KMS-11 (cell line): ENCODE measurements at regions not wholly inside any gene's neighbourhood (a gene's known extent, or its start where the extent isn't known, plus 50 kb on each side); places are given as distances from the start of the nearest gene placed in this dataset.
"Not testable (repeated sequence)": the region's sequence is repeated elsewhere in the genome, so short reads cannot be mapped to it uniquely, and the experiment has no call there.

Source experiments
- H2AFZ ChIP-seq: fragments of 200-600 bp; sonication (generic); 2 replicates; pipeline ENCODE4 v1.6.1; 2016; ENCODE audit warnings: antibody characterized with exemption, mixed run types, low read depth
- H3K27ac ChIP-seq: fragments of 200-600 bp; sonication (generic); 2 replicates; pipeline ENCODE4 v1.6.1; 2016; ENCODE audit warnings: mild to moderate bottlenecking, mixed run types
- H3K27me3 ChIP-seq: fragments of 200-600 bp; sonication (generic); 2 replicates; pipeline ENCODE4 v1.6.1; 2017; ENCODE audit warnings: mild to moderate bottlenecking, low read depth, mixed run types, moderate library complexity; ENCODE audit not compliant: insufficient read depth
- H3K36me3 ChIP-seq: fragments of 200-600 bp; sonication (generic); 2 replicates; pipeline ENCODE4 v1.6.1; 2017; ENCODE audit warnings: mild to moderate bottlenecking, mixed run types; ENCODE audit not compliant: insufficient read depth
- H3K4me1 ChIP-seq: fragments of 200-600 bp; sonication (generic); 2 replicates; pipeline ENCODE4 v1.6.1; 2016; ENCODE audit warnings: mild to moderate bottlenecking, low read depth, mixed run types; ENCODE audit not compliant: poor library complexity, severe bottlenecking
- H3K4me2 ChIP-seq: fragments of 200-600 bp; sonication (generic); 2 replicates; pipeline ENCODE4 v1.7.0; 2016; ENCODE audit warnings: mild to moderate bottlenecking, mixed run types
- H3K4me3 ChIP-seq: fragments of 200-600 bp; sonication (generic); IDR thresholded peaks from 2 replicates; pipeline ENCODE4 v1.6.1; 2017; ENCODE audit warnings: low read depth, low read length, mixed read lengths; ENCODE audit not compliant: insufficient read depth
- H3K79me2 ChIP-seq: fragments of 200-600 bp; sonication (generic); 2 replicates; pipeline ENCODE4 v1.6.1; 2016; ENCODE audit warnings: low read depth, mixed run types; ENCODE audit not compliant: insufficient read depth
- H3K9ac ChIP-seq: fragments of 200-600 bp; sonication (generic); 2 replicates; pipeline ENCODE4 v1.6.1; 2016; ENCODE audit warnings: mild to moderate bottlenecking, mixed run types
- H4K20me1 ChIP-seq: fragments of 200-600 bp; sonication (generic); 2 replicates; pipeline ENCODE4 v1.6.1; 2016; ENCODE audit warnings: mild to moderate bottlenecking, mixed run types; ENCODE audit not compliant: insufficient read depth
- CTCF ChIP-seq: fragments of 200-600 bp; sonication (generic); conservative IDR thresholded peaks from 2 replicates; pipeline ENCODE4 v1.6.1; 2017; ENCODE audit warnings: low read depth, mild to moderate bottlenecking, antibody characterized with exemption, low read length, moderate library complexity, mixed read lengths

GRCh38 chr11:24171869-24172268 lies 325.0 kb upstream of the LUZP2 start:
- Histone ChIP-seq H3K9ac (no peak overlapping the region), H3K4me1 (no peaks in the 10 kb centered on the region), H3K4me2 (no peak overlapping the region), H3K79me2 (no peaks in the 10 kb centered on the region), H3K36me3 (no peaks in the 10 kb centered on the region), H3K4me3 (no peak overlapping the region), H3K27me3 (no peaks in the 10 kb centered on the region), H2AFZ (no peak overlapping the region), H3K27ac (no peak overlapping the region), H4K20me1 (no peaks in the 10 kb centered on the region)
- no peak for TF ChIP-seq CTCF

GRCh38 chr11:24181395-24182047 lies 315.3 kb upstream of the LUZP2 start:
- no peak for TF ChIP-seq CTCF

DNA sequence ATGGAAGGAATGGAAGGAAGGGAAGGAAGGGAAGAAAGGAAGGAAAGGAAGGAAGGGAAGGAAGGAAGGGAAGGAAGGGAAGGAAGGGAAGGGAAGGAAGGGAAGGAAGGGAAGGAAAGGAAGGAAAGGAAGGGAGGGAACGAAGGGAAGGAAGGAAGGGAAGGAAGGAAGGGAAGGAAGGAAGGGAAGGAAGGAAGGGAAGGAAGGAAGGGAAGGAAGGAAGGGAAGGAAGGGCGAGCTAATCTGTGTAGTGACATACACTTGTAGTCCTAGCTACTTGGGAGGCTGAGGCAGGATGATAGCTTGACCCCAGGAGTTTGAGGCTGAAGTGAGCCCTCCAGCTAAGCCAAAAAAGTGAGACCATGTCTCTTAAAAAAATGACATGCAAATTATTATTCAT lies 311.3 kb upstream of the LUZP2 start:
- not testable (repeated sequence) for H3K9ac ChIP-seq, H3K4me2 ChIP-seq, H3K27me3 ChIP-seq, H3K79me2 ChIP-seq, H3K4me1 ChIP-seq, H3K36me3 ChIP-seq, H3K4me3 ChIP-seq, H2AFZ ChIP-seq, H4K20me1 ChIP-seq, H3K27ac ChIP-seq

More at GRCh38 chr11:24181395-24182047, 315.3 kb upstream of the LUZP2 start:
- Histone ChIP-seq H3K27me3 (no peaks in the 10 kb centered on the region), H3K36me3 (no peaks in the 10 kb centered on the region), H4K20me1 (no peaks in the 10 kb centered on the region), H3K27ac (no peak overlapping the region), H3K79me2 (no peaks in the 10 kb centered on the region), H3K4me2 (no peak overlapping the region), H2AFZ (no peak overlapping the region), H3K4me1 (no peaks in the 10 kb centered on the region), H3K9ac (no peak overlapping the region), H3K4me3 (no peak overlapping the region)

DNA sequence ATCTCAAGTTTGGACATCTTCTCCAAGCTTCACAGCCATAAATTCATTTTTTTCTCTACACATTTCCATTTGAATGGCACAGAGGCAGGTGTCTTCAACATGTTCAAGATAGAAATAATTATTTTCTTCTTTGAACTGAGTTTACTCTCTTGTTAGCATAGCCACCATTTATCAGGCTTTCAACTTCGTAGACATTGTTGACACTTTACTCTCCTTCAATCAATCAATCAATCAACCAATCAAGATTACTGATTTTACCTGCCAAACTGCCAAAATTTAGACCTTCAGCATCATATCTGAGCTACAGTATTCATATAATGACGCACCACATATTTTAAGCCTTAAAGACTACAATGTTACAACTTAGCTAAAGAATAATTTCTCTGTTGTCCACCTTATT lies 300.1 kb upstream of the LUZP2 start:
- no peak overlapping the region for H3K4me3 ChIP-seq
- H3K27ac ChIP-seq: no peak overlapping the region
- no peak for TF ChIP-seq CTCF
- H3K9ac ChIP-seq: no peak overlapping the region
- no peaks in the 10 kb centered on the region for H3K27me3 ChIP-seq
- H4K20me1 ChIP-seq: no peaks in the 10 kb centered on the region
- H3K4me1 ChIP-seq: no peaks in the 10 kb centered on the region
- no peaks in the 10 kb centered on the region for H3K36me3 ChIP-seq
- no peak overlapping the region for H2AFZ ChIP-seq
- no peak overlapping the region for H3K4me2 ChIP-seq
- no peaks in the 10 kb centered on the region for H3K79me2 ChIP-seq

GRCh38 chr11:24198481-24198880 lies 298.4 kb upstream of the LUZP2 start:
- no peak overlapping the region for H3K4me2 ChIP-seq
- H3K27me3 ChIP-seq: no peaks in the 10 kb centered on the region
- no peak overlapping the region for H3K27ac ChIP-seq
- no peak overlapping the region for H3K4me3 ChIP-seq
- no peaks in the 10 kb centered on the region for H3K79me2 ChIP-seq
- H3K4me1 ChIP-seq: no peaks in the 10 kb centered on the region
- no peaks in the 10 kb centered on the region for H3K36me3 ChIP-seq
- H3K9ac ChIP-seq: no peak overlapping the region
- H2AFZ ChIP-seq: no peak overlapping the region
- H4K20me1 ChIP-seq: no peaks in the 10 kb centered on the region
- TF ChIP-seq CTCF: no peak
